ENCODE measurements at regions not wholly inside any gene's neighbourhood (a gene's known extent, or its start where the extent isn't known, plus 50 kb on each side); places are given as distances from the start of the nearest gene placed in this dataset.

DNA sequence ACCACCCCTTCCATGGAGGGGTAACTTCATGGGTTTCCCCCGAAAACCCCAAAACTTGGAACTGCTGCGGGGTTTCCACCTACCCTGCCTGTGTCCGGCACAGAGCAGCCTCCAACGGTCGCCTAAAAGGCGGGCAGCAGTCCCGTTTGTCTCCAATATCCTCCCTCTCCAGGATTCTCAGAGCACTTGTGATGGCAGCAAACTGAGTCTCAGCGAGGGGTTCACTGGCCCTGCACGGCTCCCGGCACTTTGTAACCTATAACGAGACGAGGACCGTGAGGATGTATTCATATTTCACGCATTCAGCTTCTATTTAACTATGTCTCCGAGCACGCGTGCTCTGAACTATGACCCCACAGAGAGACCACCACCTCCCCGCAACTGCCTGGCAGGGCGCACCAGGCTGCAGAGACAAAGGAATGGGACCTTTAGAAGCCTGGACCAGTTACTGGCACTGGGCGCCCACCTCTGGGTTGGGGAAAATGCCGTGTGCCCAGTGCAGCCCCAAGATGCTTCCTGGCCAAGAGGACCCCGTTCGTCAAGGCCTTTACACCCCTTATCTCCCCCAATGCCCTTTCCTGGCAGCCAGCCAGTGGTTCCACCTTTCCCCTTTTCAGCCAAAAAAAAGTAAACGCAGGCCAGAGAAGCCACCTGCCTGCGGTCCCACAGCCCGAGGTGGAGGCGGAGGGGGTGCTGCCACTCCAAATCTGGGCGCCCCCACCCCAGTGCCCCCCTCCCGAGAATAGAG lies 173.1 kb upstream of the RTL1 start:
- WGBS, 2 donors = 59 to 61% methylated on average over 29 of the region's 29 CpGs
- peaks cover 3 to 26% (median 11%) of the 10 kb centered on the region in 3 donors for H3K27me3 ChIP-seq (ENCODE audit: control insufficient read depth in 3 of 3, insufficient read depth in 3 of 3, low read length in 2 of 3)
- H3K9me3 ChIP-seq (ENCODE audit: control insufficient read depth in 4 of 4, insufficient read depth in 3 of 4, low read length in 3 of 4) = no peaks in the 10 kb centered on the region

DNA sequence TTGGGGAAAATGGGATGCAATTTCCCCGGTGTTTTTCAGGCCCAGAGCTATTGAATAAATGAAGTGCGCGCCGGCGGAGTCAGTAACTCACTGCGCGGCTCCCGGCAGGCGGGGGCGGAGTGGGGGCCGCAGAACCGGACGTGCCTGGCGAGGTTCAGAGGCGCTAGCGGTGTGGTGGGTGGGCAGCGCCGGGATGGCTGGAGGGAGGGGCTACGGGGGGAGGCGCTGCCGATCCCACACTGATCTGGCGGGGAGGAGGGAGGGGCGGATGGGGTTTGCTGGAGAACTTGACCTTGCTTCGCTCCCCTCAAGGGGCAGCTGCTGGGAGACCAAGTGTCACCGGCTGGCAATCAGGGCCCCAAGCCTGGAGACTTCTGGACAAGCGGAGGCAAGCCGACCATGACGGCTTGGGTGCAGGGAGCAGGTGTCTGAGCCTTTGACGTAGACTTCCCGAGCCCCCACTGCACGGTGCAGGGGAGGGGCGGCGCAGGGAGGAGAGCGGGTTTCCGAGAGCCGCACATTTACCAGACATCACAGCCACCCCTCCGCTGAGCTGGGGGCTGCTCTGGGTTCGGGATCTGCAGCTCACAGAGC lies 174.1 kb upstream of the RTL1 start:
- no peaks in the 10 kb centered on the region for H3K36me3 ChIP-seq (ENCODE audit: control insufficient read depth in 4 of 4, insufficient read depth in 4 of 4, low read length in 4 of 4)
- H3K9me3 ChIP-seq (ENCODE audit: control insufficient read depth in 4 of 4, insufficient read depth in 3 of 4, low read length in 3 of 4) = peaks cover 0 to 4% (median 0%) of the 10 kb centered on the region in 4 donors
- 3 to 7% methylated on average over 36 to 38 of the region's 38 CpGs for WGBS, 2 donors
- H3K27ac ChIP-seq (ENCODE audit: low read depth in 1 of 2, low read length in 1 of 2) = no peak overlapping the region
- H3K9ac ChIP-seq (ENCODE audit: insufficient read depth in 1 of 2, low read length in 2 of 2) = no peak overlapping the region
- peaks cover 0 to 28% (median 0%) of the 10 kb centered on the region in 5 donors for H3K4me1 ChIP-seq (ENCODE audit: control insufficient read depth in 5 of 5, insufficient read depth in 5 of 5, low read length in 5 of 5)
- H3K27me3 ChIP-seq (ENCODE audit: control insufficient read depth in 3 of 3, insufficient read depth in 3 of 3, low read length in 2 of 3) = peaks cover 3 to 26% (median 11%) of the 10 kb centered on the region in 3 donors
- ATAC-seq (ENCODE audit: insufficient read depth, low FRiP score) (no peak), DNase-seq (peak; percentile 47 to 72 (median 70))
- TF ChIP-seq CTCF (IDR thresholded peaks at IDR 0.05; ENCODE audit: control extremely low read depth, extremely low read depth) = no peak
- H3K4me3 ChIP-seq = no peak overlapping the region

More for the DNA sequence above, 173.1 kb upstream of the RTL1 start:
- DNase-seq = no peak
- no peak for ATAC-seq (ENCODE audit: insufficient read depth, low FRiP score)
- Histone ChIP-seq H3K4me3 (no peak overlapping the region), H3K4me1 (ENCODE audit: control insufficient read depth in 5 of 5, insufficient read depth in 5 of 5, low read length in 5 of 5) (peaks cover 0 to 37% (median 0%) of the 10 kb centered on the region in 5 donors), H3K27ac (ENCODE audit: low read depth in 1 of 2, low read length in 1 of 2) (no peak overlapping the region), H3K36me3 (ENCODE audit: control insufficient read depth in 4 of 4, insufficient read depth in 4 of 4, low read length in 4 of 4) (no peaks in the 10 kb centered on the region), H3K9ac (ENCODE audit: insufficient read depth in 1 of 2, low read length in 2 of 2) (no peak overlapping the region)
- no peak for TF ChIP-seq CTCF (IDR thresholded peaks at IDR 0.05; ENCODE audit: control extremely low read depth, extremely low read depth)

GRCh38 chr14:101078170-101078891 lies 174.8 kb upstream of the RTL1 start:
- TF ChIP-seq CTCF (IDR thresholded peaks at IDR 0.05; ENCODE audit: control extremely low read depth, extremely low read depth) = no peak

More at GRCh38 chr14:101078170-101078891, 174.8 kb upstream of the RTL1 start:
- H3K9ac ChIP-seq (ENCODE audit: insufficient read depth in 1 of 2, low read length in 2 of 2) = no peak overlapping the region
- peaks cover 3 to 26% (median 11%) of the 10 kb centered on the region in 3 donors for H3K27me3 ChIP-seq (ENCODE audit: control insufficient read depth in 3 of 3, insufficient read depth in 3 of 3, low read length in 2 of 3)
- peaks cover 0 to 22% (median 0%) of the 10 kb centered on the region in 5 donors for H3K4me1 ChIP-seq (ENCODE audit: control insufficient read depth in 5 of 5, insufficient read depth in 5 of 5, low read length in 5 of 5)
- no peak overlapping the region for H3K4me3 ChIP-seq
- H3K9me3 ChIP-seq (ENCODE audit: control insufficient read depth in 4 of 4, insufficient read depth in 3 of 4, low read length in 3 of 4) = peaks cover 0 to 12% (median 2%) of the 10 kb centered on the region in 4 donors
- ATAC-seq (ENCODE audit: insufficient read depth, low FRiP score) = no peak
- WGBS, 2 donors = 81 to 89% methylated on average over 8 of the region's 8 CpGs
- H3K36me3 ChIP-seq (ENCODE audit: control insufficient read depth in 4 of 4, insufficient read depth in 4 of 4, low read length in 4 of 4) = no peaks in the 10 kb centered on the region
- no peak overlapping the region for H3K27ac ChIP-seq (ENCODE audit: low read depth in 1 of 2, low read length in 1 of 2)
- no peak for DNase-seq
